H9 (cell line): ENCODE measurements at regions not wholly inside any gene's neighbourhood (a gene's known extent, or its start where the extent isn't known, plus 50 kb on each side); places are given as distances from the start of the nearest gene placed in this dataset.

Source experiments
- DNase-seq: peaks from one replicate; pipeline ENCODE4 v3.0.0-alpha.2; 2017
- H2AFZ ChIP-seq: one replicate; pipeline ENCODE4 v1.6.1; 2013; ENCODE audit warnings: mild to moderate bottlenecking, low read length, control low read depth, moderate library complexity
- H2AK5ac ChIP-seq: 2 replicates; pipeline ENCODE4 v1.6.1; 2013; ENCODE audit warnings: low read length, control low read depth, mixed read lengths; ENCODE audit not compliant: insufficient read length
- H2BK120ac ChIP-seq: one replicate; pipeline ENCODE4 v1.6.1; 2013; ENCODE audit warnings: low read depth, mild to moderate bottlenecking, low read length, control low read depth, inconsistent platforms; ENCODE audit not compliant: poor library complexity, severe bottlenecking
- H2BK12ac ChIP-seq: 2 replicates; pipeline ENCODE4 v1.6.1; 2013; ENCODE audit warnings: low read length, control low read depth, mixed read lengths, low read depth; ENCODE audit not compliant: insufficient read length
- H2BK15ac ChIP-seq: 2 replicates; pipeline ENCODE4 v1.6.1; 2013; ENCODE audit warnings: low read depth, low read length, control low read depth
- H2BK20ac ChIP-seq: one replicate; pipeline ENCODE4 v1.6.1; 2013; ENCODE audit warnings: low read depth, mild to moderate bottlenecking, low read length, control low read depth, inconsistent platforms; ENCODE audit not compliant: poor library complexity, severe bottlenecking
- H2BK5ac ChIP-seq: 2 replicates; pipeline ENCODE4 v1.6.1; 2013; ENCODE audit warnings: low read length, control low read depth, mixed read lengths; ENCODE audit not compliant: insufficient read length
- H3K14ac ChIP-seq: 2 replicates; pipeline ENCODE4 v1.6.1; 2013; ENCODE audit warnings: low read length, control low read depth; ENCODE audit not compliant: insufficient read depth
- H3K18ac ChIP-seq: 2 replicates; pipeline ENCODE4 v1.6.1; 2013; ENCODE audit warnings: low read depth, mild to moderate bottlenecking, mixed read lengths, low read length, control low read depth; ENCODE audit not compliant: insufficient read length
- H3K23ac ChIP-seq: 2 replicates; pipeline ENCODE4 v1.6.1; 2013; ENCODE audit warnings: low read length, control low read depth, mixed read lengths, low read depth; ENCODE audit not compliant: insufficient read length
- H3K23me2 ChIP-seq: 2 replicates; pipeline ENCODE4 v1.6.1; 2013; ENCODE audit warnings: low read depth, mild to moderate bottlenecking, mixed read lengths, low read length, control low read depth; ENCODE audit not compliant: insufficient read length, poor library complexity, severe bottlenecking
- H3K27ac ChIP-seq: 2 replicates; pipeline ENCODE4 v1.5.1; 2013; ENCODE audit warnings: low read length, control low read depth, mixed read lengths, low read depth; ENCODE audit not compliant: insufficient read length
- H3K27me3 ChIP-seq: 2 replicates; pipeline ENCODE4 v1.6.1; 2013; ENCODE audit warnings: low read length, control low read depth, inconsistent platforms; ENCODE audit not compliant: insufficient read depth
- H3K4ac ChIP-seq: 2 replicates; pipeline ENCODE4 v1.6.1; 2013; ENCODE audit warnings: low read depth, mild to moderate bottlenecking, control low read depth, inconsistent platforms, low read length, moderate library complexity
- H3K4me1 ChIP-seq: 2 replicates; pipeline ENCODE4 v1.6.1; 2013; ENCODE audit warnings: low read length, control low read depth, inconsistent platforms; ENCODE audit not compliant: insufficient read depth
- H3K4me2 ChIP-seq: 2 replicates; pipeline ENCODE4 v1.6.1; 2013; ENCODE audit warnings: low read length, control low read depth, mixed read lengths; ENCODE audit not compliant: insufficient read length, insufficient read depth
- H3K56ac ChIP-seq: 2 replicates; pipeline ENCODE4 v1.6.1; 2013; ENCODE audit warnings: low read depth, mild to moderate bottlenecking, mixed read lengths, low read length, control low read depth; ENCODE audit not compliant: insufficient read length
- H3K79me1 ChIP-seq: 2 replicates; pipeline ENCODE4 v1.6.1; 2013; ENCODE audit warnings: low read depth, mild to moderate bottlenecking, moderate library complexity, low read length, control low read depth, inconsistent platforms; ENCODE audit not compliant: insufficient read depth, poor library complexity, severe bottlenecking
- H3K79me2 ChIP-seq: 2 replicates; pipeline ENCODE4 v1.6.1; 2013; ENCODE audit warnings: low read length, control low read depth, inconsistent platforms; ENCODE audit not compliant: insufficient read depth
- H3K9ac ChIP-seq: 2 replicates; pipeline ENCODE4 v1.6.1; 2013; ENCODE audit warnings: low read length, control low read depth, mixed read lengths; ENCODE audit not compliant: insufficient read length; ENCODE audit errors: extremely low read depth
- H3K9me3 ChIP-seq: one replicate; pipeline ENCODE4 v1.6.1; 2013; ENCODE audit warnings: low read depth, low read length, inconsistent platforms; ENCODE audit not compliant: control insufficient read depth
- H3T11ph ChIP-seq: one replicate; pipeline ENCODE4 v1.6.1; 2013; ENCODE audit warnings: mild to moderate bottlenecking, low read length, control low read depth, inconsistent platforms
- H4K20me1 ChIP-seq: one replicate; pipeline ENCODE4 v1.6.1; 2013; ENCODE audit not compliant: control insufficient read depth, insufficient read length, insufficient read depth
- H4K5ac ChIP-seq: 2 replicates; pipeline ENCODE4 v1.6.1; 2013; ENCODE audit warnings: low read depth, mild to moderate bottlenecking, mixed read lengths, low read length, control low read depth; ENCODE audit not compliant: insufficient read length
- H4K8ac ChIP-seq: replicated peaks from 2 replicates; pipeline ENCODE4 v1.6.1; 2013; ENCODE audit warnings: low read length, control low read depth, mixed read lengths, low read depth; ENCODE audit not compliant: insufficient read length
- H4K91ac ChIP-seq: 2 replicates; pipeline ENCODE4 v1.6.1; 2013; ENCODE audit warnings: low read depth, mild to moderate bottlenecking, moderate library complexity, mixed read lengths, low read length, control low read depth; ENCODE audit not compliant: insufficient read length
- H3K27ac Mint-ChIP-seq, 3 experiments: 2 replicates in 2 of 3; 3 replicates in 1 of 3; pipeline ENCODE4 v1.8.0; 2020 to 2021; ENCODE audit warnings: mixed read lengths in 3 of 3, mild to moderate bottlenecking in 1 of 3, moderate library complexity in 1 of 3
- H3K27me3 Mint-ChIP-seq: 2 replicates; pipeline ENCODE4 v1.8.0; 2021; ENCODE audit warnings: low read depth, mild to moderate bottlenecking, moderate library complexity, mixed read lengths
- H3K36me3 Mint-ChIP-seq, 3 experiments: 2 replicates in 2 of 3; 3 replicates in 1 of 3; pipeline ENCODE4 v1.8.0; 2020 to 2021; ENCODE audit warnings: low read depth in 3 of 3, mixed read lengths in 3 of 3; ENCODE audit not compliant: insufficient read depth in 1 of 3
- H3K4me1 Mint-ChIP-seq, 2 experiments: 2 replicates each; pipeline ENCODE4 v1.8.0; 2020; ENCODE audit warnings: mixed read lengths in 2 of 2
- H3K4me3 Mint-ChIP-seq, 2 experiments: 2 replicates in 1 of 2; 3 replicates in 1 of 2; pipeline ENCODE4 v1.8.0; 2020 to 2021; ENCODE audit warnings: mild to moderate bottlenecking in 2 of 2, mixed read lengths in 2 of 2, moderate library complexity in 1 of 2
- H3K9me3 Mint-ChIP-seq, 2 experiments: 2 replicates in 1 of 2; 3 replicates in 1 of 2; pipeline ENCODE4 v1.8.0; 2020; ENCODE audit warnings: mild to moderate bottlenecking in 2 of 2, mixed read lengths in 2 of 2, moderate library complexity in 1 of 2
- WGBS: extraction: QIAGEN DNeasy Blood & Tissue Kit; methylation state at CpG from one replicate; pipeline ENCODE4 v1.1.7; 2013; ENCODE audit warnings: missing lambda C conversion rate, low lambda C conversion rate, mixed read lengths; ENCODE audit not compliant: insufficient read length; ENCODE audit errors: extremely low coverage; 5-methylcytosine and 5-hydroxymethylcytosine counted together
- TF ChIP-seq, protein P1 (sequence below): fragments of 200-600 bp; sonication (generic); conservative IDR thresholded peaks from 3 replicates; pipeline ENCODE4 v1.8.0; 2021; ENCODE audit warnings: antibody characterized with exemption, mild to moderate bottlenecking

DNA sequence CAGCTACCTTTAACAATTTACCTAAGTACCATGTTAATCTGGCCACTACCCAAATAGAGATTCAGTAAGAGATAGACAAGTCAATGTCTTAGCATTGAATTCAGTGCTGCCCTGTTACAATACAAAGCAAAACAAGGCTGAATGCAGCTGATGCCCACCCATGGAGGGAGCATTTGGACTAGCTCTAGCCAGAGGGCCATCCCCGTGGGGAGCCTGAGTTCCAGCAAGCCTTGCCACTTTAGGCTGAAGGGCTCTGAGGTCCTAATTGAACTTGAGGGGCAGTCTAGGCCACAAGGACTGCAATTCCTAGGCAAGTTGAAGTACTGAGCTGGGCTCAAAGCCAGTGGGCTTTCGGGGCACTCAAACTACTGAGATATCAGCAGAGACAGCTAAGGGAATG, 265.9 kb downstream of the EFHB start:
- H4K5ac ChIP-seq, result no peak overlapping the region
- no peak overlapping the region for H4K91ac ChIP-seq
- H3K23me2 ChIP-seq, result no peaks in the 10 kb centered on the region
- no peaks in the 10 kb centered on the region for H3K4me1 ChIP-seq
- no peak overlapping the region for H3K27ac Mint-ChIP-seq
- no peak overlapping the region for H4K8ac ChIP-seq
- no peaks in the 10 kb centered on the region; a peak in 1 of 7 replicates for H3K36me3 Mint-ChIP-seq
- no peak overlapping the region for H2AFZ ChIP-seq
- no peaks in the 10 kb centered on the region for H4K20me1 ChIP-seq
- no peak overlapping the region for H2BK12ac ChIP-seq
- TF ChIP-seq, protein P1, sequence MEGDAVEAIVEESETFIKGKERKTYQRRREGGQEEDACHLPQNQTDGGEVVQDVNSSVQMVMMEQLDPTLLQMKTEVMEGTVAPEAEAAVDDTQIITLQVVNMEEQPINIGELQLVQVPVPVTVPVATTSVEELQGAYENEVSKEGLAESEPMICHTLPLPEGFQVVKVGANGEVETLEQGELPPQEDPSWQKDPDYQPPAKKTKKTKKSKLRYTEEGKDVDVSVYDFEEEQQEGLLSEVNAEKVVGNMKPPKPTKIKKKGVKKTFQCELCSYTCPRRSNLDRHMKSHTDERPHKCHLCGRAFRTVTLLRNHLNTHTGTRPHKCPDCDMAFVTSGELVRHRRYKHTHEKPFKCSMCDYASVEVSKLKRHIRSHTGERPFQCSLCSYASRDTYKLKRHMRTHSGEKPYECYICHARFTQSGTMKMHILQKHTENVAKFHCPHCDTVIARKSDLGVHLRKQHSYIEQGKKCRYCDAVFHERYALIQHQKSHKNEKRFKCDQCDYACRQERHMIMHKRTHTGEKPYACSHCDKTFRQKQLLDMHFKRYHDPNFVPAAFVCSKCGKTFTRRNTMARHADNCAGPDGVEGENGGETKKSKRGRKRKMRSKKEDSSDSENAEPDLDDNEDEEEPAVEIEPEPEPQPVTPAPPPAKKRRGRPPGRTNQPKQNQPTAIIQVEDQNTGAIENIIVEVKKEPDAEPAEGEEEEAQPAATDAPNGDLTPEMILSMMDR, result no peak
- no peaks in the 10 kb centered on the region for H3K79me1 ChIP-seq
- no peak for DNase-seq
- H3K23ac ChIP-seq, result no peak overlapping the region
- H3K18ac ChIP-seq, result no peak overlapping the region
- H3K9me3 ChIP-seq, result no peaks in the 10 kb centered on the region
- no peaks in the 10 kb centered on the region; a peak in 2 of 5 replicates for H3K9me3 Mint-ChIP-seq
- no peaks in the 10 kb centered on the region for H3K27me3 Mint-ChIP-seq
- no peak overlapping the region for H3K14ac ChIP-seq
- H3K4ac ChIP-seq, result no peak overlapping the region
- peaks cover 3 to 7% of the 10 kb centered on the region in 2 experiments; a peak in 3 of 4 replicates for H3K4me1 Mint-ChIP-seq
- no peaks in the 10 kb centered on the region for H3K79me2 ChIP-seq
- H3T11ph ChIP-seq, result no peak overlapping the region
- no peak overlapping the region for H3K56ac ChIP-seq
- H3K9ac ChIP-seq, result no peak overlapping the region
- H2BK120ac ChIP-seq, result no peak overlapping the region
- H3K4me3 Mint-ChIP-seq, result no peak overlapping the region
- H2BK15ac ChIP-seq, result no peak overlapping the region
- no peak overlapping the region for H2BK5ac ChIP-seq
- H2AK5ac ChIP-seq, result no peak overlapping the region
- no peak overlapping the region for H3K27ac ChIP-seq
- H3K27me3 ChIP-seq, result no peaks in the 10 kb centered on the region
- H3K4me2 ChIP-seq, result no peak overlapping the region
- WGBS, result no CpG with 5 or more reads among the region's 2 CpGs
- no peak overlapping the region for H2BK20ac ChIP-seq
